Muscle of leg (tissue), 3 donors: ENCODE measurements at regions not wholly inside any gene's neighbourhood (a gene's known extent, or its start where the extent isn't known, plus 50 kb on each side); places are given as distances from the start of the nearest gene placed in this dataset.
A peak's percentile ranks its signal among the peaks of the same experiment; 100 is the strongest.
"Not testable (repeated sequence)": the region's sequence is repeated elsewhere in the genome, so short reads cannot be mapped to it uniquely, and the experiment has no call there.

ENCODE experiments used
- DNase-seq: peaks from one replicate; pipeline ENCODE4 v3.0.0; 2013
- H3K27ac ChIP-seq: one replicate; pipeline ENCODE4 v1.5.1; 2013; ENCODE audit warnings: mild to moderate bottlenecking, low read length, control low read depth
- H3K27me3 ChIP-seq: one replicate; pipeline ENCODE4 v1.6.1; 2013; ENCODE audit warnings: low read length; ENCODE audit not compliant: control insufficient read depth, insufficient read depth
- H3K36me3 ChIP-seq: one replicate; pipeline ENCODE4 v1.6.1; 2013; ENCODE audit warnings: low read length; ENCODE audit not compliant: control insufficient read depth, insufficient read depth
- H3K4me1 ChIP-seq: one replicate; pipeline ENCODE4 v1.6.1; 2013; ENCODE audit warnings: low read length; ENCODE audit not compliant: control insufficient read depth, insufficient read depth
- H3K4me3 ChIP-seq: one replicate; pipeline ENCODE4 v1.5.1; 2013; ENCODE audit warnings: low read length, control low read depth
- H3K9me3 ChIP-seq: replicated peaks from 2 replicates; pipeline ENCODE4 v1.6.1; 2013; ENCODE audit warnings: low read depth, low read length; ENCODE audit not compliant: control insufficient read depth
- WGBS: methylation state at CpG from one replicate; pipeline ENCODE4 v1.1.5; 2013; ENCODE audit warnings: missing lambda C conversion rate; ENCODE audit not compliant: insufficient coverage; 5-methylcytosine and 5-hydroxymethylcytosine counted together

DNA sequence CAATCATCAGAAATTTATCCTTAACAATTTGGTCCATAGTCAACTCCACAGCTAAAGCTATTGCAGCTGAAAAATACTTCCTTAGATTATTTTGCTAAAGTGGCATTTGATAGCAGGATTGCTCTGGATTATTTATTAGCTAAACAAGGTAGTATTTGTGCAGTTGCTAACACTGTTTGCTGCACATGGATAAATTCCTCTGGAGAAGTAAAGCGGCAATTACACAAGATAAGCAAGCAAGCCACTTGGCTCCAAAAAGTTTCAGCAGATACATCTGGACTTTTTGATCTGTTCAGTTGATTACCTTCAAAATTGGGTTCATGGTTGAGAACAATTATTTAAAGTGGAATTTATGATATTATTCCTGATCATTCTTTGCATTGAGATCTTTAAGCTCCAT lies 971.5 kb downstream of the C4orf33 start:
- 86% methylated on average over 1 of the region's 1 CpG for WGBS
- H3K36me3 ChIP-seq = no peaks in the 10 kb centered on the region
- no peak overlapping the region for H3K4me3 ChIP-seq
- H3K27ac ChIP-seq = no peak overlapping the region
- H3K4me1 ChIP-seq = no peaks in the 10 kb centered on the region
- H3K27me3 ChIP-seq = no peaks in the 10 kb centered on the region
- no peaks in the 10 kb centered on the region for H3K9me3 ChIP-seq
- DNase-seq = no peak

DNA sequence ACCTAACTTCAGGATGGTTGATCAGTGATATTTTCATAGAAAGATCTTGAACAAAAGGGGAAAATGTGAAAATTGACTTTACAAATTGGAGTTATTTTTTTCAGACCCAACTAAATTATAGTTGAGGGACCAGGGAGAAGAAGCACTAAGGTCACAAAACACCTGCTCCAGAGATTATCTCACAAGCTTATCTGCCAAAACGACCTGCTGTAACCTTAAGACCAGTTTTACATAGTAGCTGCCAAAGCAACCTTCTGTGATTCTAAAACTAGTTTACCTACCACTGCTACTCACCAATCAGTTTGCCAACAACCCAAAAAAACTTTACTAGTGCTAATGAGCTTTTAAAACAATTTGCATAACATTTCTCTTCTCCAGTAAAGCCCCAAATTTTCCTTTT lies 972.1 kb downstream of the C4orf33 start:
- Histone ChIP-seq H3K4me1 (no peaks in the 10 kb centered on the region), H3K4me3 (no peak overlapping the region), H3K9me3 (no peaks in the 10 kb centered on the region), H3K36me3 (no peaks in the 10 kb centered on the region), H3K27ac (no peak overlapping the region), H3K27me3 (no peaks in the 10 kb centered on the region)
- DNase-seq = no peak
- 22% methylated on average over 1 of the region's 1 CpG for WGBS

GRCh38 chr4:130071746-130072145 lies 975.8 kb downstream of the C4orf33 start:
- DNase-seq = no peak
- Histone ChIP-seq H3K4me3 (no peak overlapping the region), H3K4me1 (no peaks in the 10 kb centered on the region), H3K9me3 (no peaks in the 10 kb centered on the region), H3K27me3 (no peaks in the 10 kb centered on the region), H3K36me3 (no peaks in the 10 kb centered on the region), H3K27ac (no peak overlapping the region)
- 100% methylated on average over 1 of the region's 2 CpGs for WGBS

DNA sequence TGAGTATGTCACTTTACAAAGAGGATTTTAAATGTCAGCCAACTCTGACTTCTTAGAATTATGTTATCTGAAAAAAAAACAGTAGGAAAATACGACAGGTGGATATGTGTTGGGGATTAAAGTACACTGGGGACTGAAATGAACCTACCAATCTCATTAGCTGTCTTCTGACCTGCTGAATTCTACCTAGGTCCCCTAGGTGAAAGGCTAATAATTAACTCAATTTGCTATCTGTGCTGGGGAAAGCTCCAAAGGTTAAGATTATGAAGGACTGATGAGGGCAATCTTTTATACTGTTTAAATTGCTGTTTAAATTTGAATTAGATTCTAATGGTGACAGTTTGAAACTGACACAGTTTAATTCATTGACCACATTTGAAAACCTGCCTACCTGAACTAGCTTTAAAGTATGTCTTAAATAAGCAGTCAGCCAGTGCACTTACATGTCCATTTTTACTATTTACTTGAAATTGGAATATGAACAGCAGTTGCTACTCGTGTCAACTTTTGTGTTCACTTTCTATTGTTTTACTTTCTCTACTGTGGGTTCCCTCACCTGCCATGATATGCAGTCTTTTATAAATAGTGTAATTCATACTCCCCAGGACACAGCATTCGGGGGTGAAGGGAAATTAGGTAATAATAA lies 977.3 kb downstream of the C4orf33 start:
- no peaks in the 10 kb centered on the region for H3K9me3 ChIP-seq
- WGBS = no CpG with 5 or more reads among the region's 3 CpGs
- H3K4me1 ChIP-seq = no peaks in the 10 kb centered on the region
- no peaks in the 10 kb centered on the region for H3K27me3 ChIP-seq
- H3K36me3 ChIP-seq = no peaks in the 10 kb centered on the region
- H3K27ac ChIP-seq = no peak overlapping the region
- no peak for DNase-seq
- no peak overlapping the region for H3K4me3 ChIP-seq

GRCh38 chr4:130074096-130074495 lies 978.1 kb downstream of the C4orf33 start:
- DNase-seq = no peak
- Histone ChIP-seq H3K9me3 (no peaks in the 10 kb centered on the region), H3K27ac (no peak overlapping the region), H3K27me3 (no peaks in the 10 kb centered on the region), H3K4me1 (no peaks in the 10 kb centered on the region), H3K36me3 (no peaks in the 10 kb centered on the region), H3K4me3 (no peak overlapping the region)
- 88% methylated on average over 1 of the region's 5 CpGs for WGBS

DNA sequence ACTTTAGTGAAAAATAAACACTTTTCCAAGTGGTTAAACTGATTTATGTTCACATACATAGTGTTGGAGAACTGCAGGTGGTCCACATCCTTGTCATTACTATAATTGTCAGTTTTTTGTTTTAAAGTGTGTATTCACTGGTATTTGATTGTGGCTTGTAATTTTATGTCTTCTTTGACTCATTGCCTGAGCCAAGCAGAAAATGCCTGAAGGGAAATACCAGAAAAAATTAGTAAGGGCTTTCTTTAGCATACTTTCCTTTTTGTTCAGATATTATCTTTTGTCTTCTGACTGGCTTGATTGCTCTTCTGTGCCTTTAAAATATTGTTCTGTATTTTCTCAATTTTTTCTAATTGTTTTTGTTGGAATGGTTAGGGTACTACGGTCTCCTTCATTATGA lies 981.3 kb downstream of the C4orf33 start:
- Histone ChIP-seq H3K36me3 (no peaks in the 10 kb centered on the region), H3K27me3 (no peaks in the 10 kb centered on the region), H3K27ac (no peak overlapping the region), H3K9me3 (no peaks in the 10 kb centered on the region), H3K4me1 (no peaks in the 10 kb centered on the region), H3K4me3 (no peak overlapping the region)
- WGBS = no CpG with 5 or more reads among the region's 1 CpG
- no peak for DNase-seq

DNA sequence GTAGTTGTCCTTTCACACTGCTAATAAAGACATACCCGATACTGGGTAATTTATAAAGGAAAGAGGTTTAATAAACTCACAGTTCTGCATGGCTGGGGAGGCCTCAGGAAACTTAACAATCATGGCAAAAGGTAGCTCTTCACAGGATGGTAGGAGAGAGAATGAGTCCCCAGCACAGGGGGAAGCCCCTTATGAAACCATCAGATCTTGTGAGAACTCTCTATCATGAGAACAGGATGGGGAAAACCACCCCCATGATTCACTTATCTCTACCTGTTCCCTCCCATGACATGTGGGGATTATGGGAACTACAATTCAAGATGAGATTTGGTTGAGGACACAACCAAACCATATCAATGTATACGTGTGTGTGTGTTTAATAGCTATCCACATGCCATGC lies 983.1 kb downstream of the C4orf33 start:
- not testable (repeated sequence) for H3K36me3 ChIP-seq, H3K4me1 ChIP-seq, H3K4me3 ChIP-seq, H3K27ac ChIP-seq, H3K9me3 ChIP-seq, H3K27me3 ChIP-seq, DNase-seq
- WGBS = no CpG with 5 or more reads among the region's 2 CpGs

DNA sequence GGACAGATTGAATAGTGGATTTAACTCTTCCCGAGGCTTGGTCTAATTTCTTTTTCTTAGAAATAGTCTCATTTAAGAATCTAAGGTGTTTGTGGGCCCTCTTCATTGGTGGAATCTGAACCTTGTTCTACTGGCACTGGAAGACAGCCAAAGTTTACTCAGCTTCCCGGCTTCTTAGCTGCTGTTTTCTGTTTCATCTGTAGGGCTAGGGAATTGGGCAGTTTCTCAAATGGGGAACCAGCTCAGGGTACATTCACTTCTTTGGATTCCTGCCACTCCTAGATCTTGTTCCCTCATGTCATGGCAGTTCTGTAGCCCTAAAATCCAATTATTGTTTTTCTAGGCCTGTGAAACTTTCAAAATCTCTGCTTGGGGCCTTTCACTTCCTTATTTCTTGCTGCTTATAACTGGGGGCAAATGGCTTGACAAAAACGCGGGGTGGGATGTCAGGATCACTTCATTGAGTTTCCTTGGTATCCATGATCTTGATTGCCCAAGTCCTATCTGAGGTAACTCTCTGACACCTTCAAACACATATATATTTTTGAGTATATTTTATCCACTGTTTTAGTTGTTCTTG lies 985.0 kb downstream of the C4orf33 start:
- Histone ChIP-seq H3K27me3 (no peaks in the 10 kb centered on the region), H3K4me1 (no peaks in the 10 kb centered on the region), H3K27ac (no peak overlapping the region), H3K4me3 (no peak overlapping the region), H3K9me3 (no peaks in the 10 kb centered on the region), H3K36me3 (no peaks in the 10 kb centered on the region)
- no peak for DNase-seq
- WGBS = no CpG with 5 or more reads among the region's 4 CpGs

DNA sequence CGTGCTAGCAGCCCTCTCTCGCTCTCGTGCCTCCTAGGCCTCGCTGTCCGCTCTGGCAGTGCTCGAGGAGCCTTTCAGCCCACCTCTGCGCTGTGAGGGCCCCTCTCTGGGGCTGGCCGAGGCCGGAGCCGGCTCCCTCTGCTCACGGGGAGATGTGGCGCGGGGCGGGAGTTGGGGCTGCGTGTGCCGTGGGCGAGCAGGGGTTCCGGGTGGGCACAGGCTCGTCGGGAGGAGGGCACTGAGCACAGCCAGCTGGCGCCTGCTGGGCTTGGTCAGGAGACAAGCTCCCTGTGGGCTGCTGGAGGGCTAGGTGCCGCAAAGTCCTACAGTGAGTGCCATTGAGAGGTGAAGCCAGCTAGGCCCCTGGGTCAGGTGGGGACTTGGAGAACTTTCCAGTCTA lies 994.5 kb downstream of the C4orf33 start:
- no peak for DNase-seq
- no peaks in the 10 kb centered on the region for H3K36me3 ChIP-seq
- 95% methylated on average over 22 of the region's 22 CpGs for WGBS
- H3K9me3 ChIP-seq = no peaks in the 10 kb centered on the region
- H3K27me3 ChIP-seq = no peaks in the 10 kb centered on the region
- no peak overlapping the region for H3K27ac ChIP-seq
- H3K4me1 ChIP-seq = no peaks in the 10 kb centered on the region
- H3K4me3 ChIP-seq = no peak overlapping the region

DNA sequence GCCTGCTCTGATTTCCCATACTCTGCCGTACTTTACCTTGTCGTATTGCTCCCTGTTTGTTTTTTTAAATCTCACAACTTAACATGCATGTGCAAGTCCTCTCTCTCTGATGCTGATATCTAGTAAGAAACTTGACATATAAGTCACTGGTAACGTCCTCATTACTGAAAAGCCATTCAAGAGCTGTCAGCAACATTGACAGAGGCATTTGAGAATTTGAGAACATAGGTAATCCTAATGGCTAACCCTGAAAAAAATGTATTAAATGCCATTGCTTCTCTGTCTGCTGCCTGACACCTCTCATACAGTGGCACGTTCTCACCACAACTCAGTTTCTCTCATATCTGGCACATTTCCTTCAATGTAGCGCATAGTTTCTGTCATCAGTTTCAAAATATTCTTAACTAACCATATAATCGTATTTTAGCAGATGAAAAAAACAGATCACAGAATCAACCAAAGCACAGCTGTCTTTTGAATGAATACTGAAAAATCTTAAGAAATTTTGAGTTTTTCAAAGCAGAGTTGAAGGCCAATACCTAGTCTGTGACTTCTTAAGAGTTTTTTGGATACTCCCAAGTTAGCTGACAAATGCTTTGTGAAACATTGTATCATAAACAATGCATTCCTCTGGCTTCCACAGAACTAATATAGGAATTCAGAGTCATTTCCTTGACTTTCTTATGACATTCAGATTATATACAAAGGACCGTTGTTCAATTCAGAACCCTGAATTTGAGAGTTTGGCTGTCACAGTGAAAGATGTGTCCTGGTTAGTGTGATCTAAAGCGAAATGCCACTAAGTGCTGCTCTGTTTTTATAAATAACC lies 996.4 kb downstream of the C4orf33 start:
- peak; percentile 25 for DNase-seq

More for the DNA sequence above, 996.4 kb downstream of the C4orf33 start:
- Histone ChIP-seq H3K4me1 (no peaks in the 10 kb centered on the region), H3K9me3 (no peaks in the 10 kb centered on the region), H3K36me3 (no peaks in the 10 kb centered on the region), H3K4me3 (no peak overlapping the region), H3K27me3 (no peaks in the 10 kb centered on the region), H3K27ac (no peak overlapping the region)
- 31% methylated on average over 1 of the region's 8 CpGs for WGBS
